ENCODE measurements at regions not wholly inside any gene's neighbourhood (a gene's known extent, or its start where the extent isn't known, plus 50 kb on each side); places are given as distances from the start of the nearest gene placed in this dataset.

GRCh38 chr1:57474137-57474750 lies 50.4 kb upstream of the DAB1 start:
- DNase-seq (ENCODE audit: low read depth): no peak
- H3K4me3 ChIP-seq (ENCODE audit: low read depth, low read length): no peak overlapping the region
